T-helper 2 cell (primary cell): ENCODE measurements at regions not wholly inside any gene's neighbourhood (a gene's known extent, or its start where the extent isn't known, plus 50 kb on each side); places are given as distances from the start of the nearest gene placed in this dataset.
"Not testable (repeated sequence)": the region's sequence is repeated elsewhere in the genome, so short reads cannot be mapped to it uniquely, and the experiment has no call there.

Experiments used
- DNase-seq, 5 experiments: peaks; one replicate each; pipeline versions ENCODE4 v3.0.0 to v3.0.0-alpha.2; 2012 to 2022

GRCh38 chr21:18970416-18970815, 566.8 kb upstream of the TMPRSS15 start:
- no peak for DNase-seq

DNA sequence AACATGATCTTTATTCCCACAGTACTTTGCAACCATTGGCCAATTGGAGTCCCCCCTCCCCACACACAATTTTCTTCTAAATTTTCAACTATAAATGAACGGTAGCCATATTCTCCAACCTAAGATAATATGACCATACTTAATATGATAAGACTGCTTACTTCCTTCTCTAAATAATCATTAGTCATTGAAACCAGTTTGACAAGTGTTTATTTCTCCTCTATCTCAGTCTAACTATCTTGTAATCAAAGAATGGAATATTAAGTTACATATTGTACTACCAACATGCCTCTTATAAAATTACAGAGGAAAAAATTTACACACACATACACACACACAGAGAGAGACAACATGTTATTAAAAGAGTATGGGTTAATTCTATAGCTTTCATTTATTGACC, 567.4 kb upstream of the TMPRSS15 start:
- DNase-seq: no peak

- no peak for DNase-seq
Measured at GRCh38 chr21:18985584-18985983, 582.0 kb upstream of the TMPRSS15 start.

- DNase-seq: no peak
Measured at GRCh38 chr21:18986197-18986596, 582.6 kb upstream of the TMPRSS15 start.

- DNase-seq: no peak
Measured at GRCh38 chr21:18987520-18988026, 584.0 kb upstream of the TMPRSS15 start.

GRCh38 chr21:18989953-18990495, 586.4 kb upstream of the TMPRSS15 start:
- no peak for DNase-seq

GRCh38 chr21:18991846-18992245, 588.3 kb upstream of the TMPRSS15 start:
- no peak for DNase-seq

DNA sequence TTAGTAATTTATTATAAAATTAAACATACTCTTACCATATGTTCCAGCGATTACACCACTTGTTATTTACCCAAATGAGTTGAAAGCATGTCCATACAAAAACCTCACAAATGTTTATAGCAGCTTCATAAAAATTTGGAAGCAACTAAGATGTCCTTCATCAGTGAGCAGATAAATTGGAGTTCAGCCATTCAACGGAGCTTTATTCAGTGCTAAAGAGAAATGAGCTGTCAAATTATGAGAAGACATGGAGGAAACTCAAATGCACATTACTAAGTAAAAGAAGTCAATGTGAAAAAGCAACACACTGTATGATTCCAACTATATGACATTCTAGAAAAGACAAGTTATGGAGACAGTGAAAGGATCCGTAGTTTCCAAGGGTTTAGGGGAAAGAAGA, 606.7 kb upstream of the TMPRSS15 start:
- no peak for DNase-seq

- DNase-seq: no peak
Measured at GRCh38 chr21:19010996-19011395, 607.4 kb upstream of the TMPRSS15 start.

DNA sequence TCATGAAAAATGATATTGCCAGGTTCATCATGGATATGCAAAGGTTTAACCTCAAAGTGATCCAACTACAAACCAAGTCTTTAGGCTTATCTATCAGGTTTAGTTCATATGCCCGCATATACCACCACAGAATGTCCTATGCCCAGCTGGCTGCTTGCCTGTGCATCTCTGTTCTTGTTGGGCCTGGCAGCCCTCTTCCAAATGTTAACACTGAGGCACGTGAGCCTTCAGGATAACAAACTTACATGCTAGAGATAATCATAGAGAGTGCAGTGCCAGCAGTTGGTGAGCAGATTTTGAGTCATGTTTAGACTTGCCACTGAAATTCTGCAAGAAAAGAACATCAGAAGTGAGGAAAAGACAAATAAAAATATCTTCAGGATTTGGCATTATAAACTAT, 607.9 kb upstream of the TMPRSS15 start:
- DNase-seq: no peak

DNA sequence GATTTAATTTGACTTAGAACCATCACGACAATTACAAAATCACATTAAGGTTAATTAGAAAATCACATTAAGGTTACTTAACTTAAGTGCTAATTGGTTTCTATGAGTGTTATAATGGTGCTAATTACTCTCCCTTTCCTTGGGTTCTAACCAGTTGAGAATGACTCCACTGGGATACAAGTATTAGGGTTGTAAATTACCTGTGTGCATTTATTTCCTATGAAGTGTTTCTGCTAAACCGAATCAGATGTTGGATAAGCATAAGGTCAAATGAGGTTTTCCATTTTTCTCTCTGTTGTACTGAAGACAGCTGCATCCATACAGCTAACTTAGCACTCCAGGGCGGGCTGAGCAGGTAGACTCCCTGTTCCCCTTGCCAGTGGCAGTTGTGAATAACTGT, 610.3 kb upstream of the TMPRSS15 start:
- DNase-seq: no peak

GRCh38 chr21:19018529-19018928, 614.9 kb upstream of the TMPRSS15 start:
- no peak for DNase-seq

DNA sequence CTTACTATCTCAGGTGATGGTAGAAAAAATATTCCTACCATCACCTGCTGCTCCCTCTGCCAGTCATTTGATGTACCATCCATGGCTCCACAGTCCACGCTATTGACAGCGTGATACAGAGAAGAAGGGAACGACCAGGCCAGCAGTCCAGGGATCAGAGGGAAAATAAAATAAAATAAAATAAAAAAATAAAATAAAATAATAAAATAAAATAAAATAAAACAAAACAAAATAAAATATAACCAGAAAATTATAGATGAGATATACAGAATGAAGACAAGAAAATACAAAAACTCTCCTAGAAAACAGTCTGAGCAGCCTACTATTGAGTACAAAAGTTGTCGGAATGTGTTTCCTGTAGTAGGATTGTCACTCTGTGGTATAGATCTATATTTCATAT, 619.4 kb upstream of the TMPRSS15 start:
- DNase-seq: no peak

GRCh38 chr21:19026911-19027310, 623.3 kb upstream of the TMPRSS15 start:
- DNase-seq: no peak

DNA sequence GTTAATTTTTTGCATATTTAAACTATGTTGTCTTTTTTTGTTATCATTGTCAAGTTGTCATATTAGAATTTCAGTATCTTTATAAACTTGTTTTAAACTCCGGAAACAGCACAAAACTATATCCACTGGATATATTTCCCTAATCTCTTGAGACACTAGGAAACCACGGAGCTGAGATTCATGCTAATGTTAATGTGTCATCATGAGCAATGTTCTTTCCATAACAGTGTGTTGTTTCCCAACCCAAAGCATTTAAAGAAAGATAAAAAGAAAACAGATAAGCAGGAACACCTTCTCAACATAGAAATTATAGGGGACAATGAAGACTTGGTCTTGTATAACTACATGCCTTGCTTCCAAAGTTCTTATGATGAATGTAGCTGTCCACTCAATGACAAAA, 626.2 kb upstream of the TMPRSS15 start:
- no peak for DNase-seq

DNA sequence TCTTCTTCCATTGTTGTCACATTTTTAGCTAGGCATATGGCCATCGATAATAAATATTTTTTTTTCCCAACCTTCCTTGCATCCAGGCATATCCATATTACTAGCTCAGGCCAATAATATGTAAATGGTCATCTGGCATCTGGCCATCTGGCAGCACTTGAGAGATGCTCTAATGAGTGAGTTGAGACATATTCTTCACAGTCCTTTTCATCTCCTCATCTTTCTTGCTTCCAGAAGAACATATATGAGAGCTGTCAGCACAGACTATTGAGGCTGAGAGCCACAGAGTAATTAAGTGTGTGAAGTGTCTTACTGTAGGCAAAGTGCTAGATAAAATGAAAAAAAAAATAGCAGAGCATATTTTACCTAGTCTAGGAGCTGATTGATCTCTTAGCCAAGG, 628.4 kb upstream of the TMPRSS15 start:
- no peak for DNase-seq

DNA sequence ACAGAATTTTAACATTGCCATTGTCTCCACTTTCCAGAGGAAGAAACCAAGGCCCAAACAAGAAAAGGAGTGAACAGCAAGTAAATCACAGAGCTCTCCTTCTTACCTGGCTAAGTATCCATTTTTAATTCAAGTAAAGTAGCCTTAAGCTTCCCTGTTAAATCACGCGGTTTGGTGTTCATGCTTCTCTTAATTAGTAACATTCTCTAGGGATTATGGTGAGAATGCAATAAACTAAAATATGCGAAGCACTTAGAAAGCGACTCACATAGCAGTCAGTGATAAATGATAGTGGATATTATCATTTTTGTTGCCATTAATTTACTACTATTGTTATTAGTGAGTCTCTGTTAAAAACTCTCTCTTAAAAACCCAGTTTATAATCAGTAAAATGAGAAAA, 630.5 kb upstream of the TMPRSS15 start:
- no peak for DNase-seq

DNA sequence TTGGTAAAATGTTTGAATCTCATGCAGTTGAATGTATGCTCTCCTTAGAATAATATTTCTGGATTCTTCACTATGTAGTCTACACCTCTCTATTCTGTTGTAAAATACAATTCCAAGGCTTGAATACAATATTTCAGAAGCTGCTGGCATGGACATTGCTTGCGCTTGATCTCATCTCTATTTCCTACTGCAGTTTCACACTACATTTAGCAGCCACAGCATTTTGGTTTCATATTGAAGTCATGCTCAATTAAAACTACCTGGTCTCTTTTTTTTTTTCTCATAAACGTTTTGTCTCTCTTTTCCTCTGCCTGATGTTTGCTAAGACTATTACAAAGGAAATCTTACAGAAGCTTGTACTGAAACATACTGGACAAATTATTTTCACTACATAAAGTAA, 631.0 kb upstream of the TMPRSS15 start:
- DNase-seq: no peak

DNA sequence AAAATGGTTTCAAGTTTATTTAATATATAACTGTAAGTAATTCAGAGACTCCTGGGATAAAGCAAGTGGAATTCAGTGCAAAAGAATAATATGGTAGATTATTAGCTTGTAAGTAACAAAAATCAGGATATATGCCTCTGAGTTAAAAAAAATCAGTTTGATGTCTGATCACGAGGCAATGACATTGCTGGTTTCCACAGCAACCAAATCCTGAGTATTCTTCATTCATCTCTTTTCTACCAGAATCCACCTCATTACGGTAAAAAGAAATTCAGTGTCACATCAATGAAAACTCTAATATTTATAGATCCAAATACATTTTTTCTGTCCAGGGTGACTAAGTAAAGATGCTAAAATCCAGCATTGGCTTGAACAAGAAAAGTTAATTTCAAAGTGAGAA, 642.3 kb upstream of the TMPRSS15 start:
- DNase-seq: no peak

DNA sequence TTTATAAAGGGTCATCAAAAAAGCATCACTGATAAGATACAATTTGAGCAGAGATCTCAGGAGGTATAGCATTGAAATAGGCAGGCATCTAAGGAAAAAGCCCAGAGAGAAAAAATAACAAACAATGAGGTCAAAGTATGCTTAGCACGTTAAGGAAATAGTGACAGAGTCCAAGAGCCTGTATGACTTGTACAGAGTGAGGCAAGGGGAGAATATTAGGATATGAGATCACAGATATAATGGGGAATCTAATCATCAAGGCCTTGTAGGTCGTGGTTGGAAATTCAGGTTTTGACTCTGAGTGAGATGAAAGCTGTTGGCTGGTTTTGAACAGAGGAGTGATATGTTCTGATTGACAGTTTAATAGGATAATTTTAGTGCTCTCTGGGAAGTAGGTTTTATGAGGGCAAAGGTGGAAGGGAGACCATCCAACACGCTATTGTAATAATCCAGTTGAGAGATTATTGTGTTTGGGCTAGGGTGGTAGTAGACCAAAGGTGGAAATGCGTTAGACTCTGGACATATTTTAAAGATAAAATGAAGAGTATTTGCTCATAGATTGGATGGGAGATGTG, 644.6 kb upstream of the TMPRSS15 start:
- DNase-seq: no peak

- no peak for DNase-seq
Measured at GRCh38 chr21:19049567-19049966, 646.0 kb upstream of the TMPRSS15 start.

GRCh38 chr21:19065164-19065563, 661.6 kb upstream of the TMPRSS15 start:
- DNase-seq: no peak

GRCh38 chr21:19076031-19076430, 672.4 kb upstream of the TMPRSS15 start:
- no peak for DNase-seq

GRCh38 chr21:19109694-19110093, 706.1 kb upstream of the TMPRSS15 start:
- DNase-seq: no peak

- DNase-seq: not testable (repeated sequence)
Measured at GRCh38 chr21:19119259-19119658, 715.7 kb upstream of the TMPRSS15 start.
